PC-9 (cell line): ENCODE measurements at regions not wholly inside any gene's neighbourhood (a gene's known extent, or its start where the extent isn't known, plus 50 kb on each side); places are given as distances from the start of the nearest gene placed in this dataset.

Source experiments
- EZH2 ChIP-seq: fragments of 200-600 bp; sonication (generic); IDR thresholded peaks from 2 replicates; pipeline ENCODE4 v1.8.0; 2017; ENCODE audit warnings: antibody characterized with exemption, low read depth
- TF ChIP-seq, protein P1 (sequence below): fragments of 200-600 bp; sonication (generic); conservative IDR thresholded peaks from 2 replicates; pipeline ENCODE4 v1.6.1; 2017; ENCODE audit warnings: mixed run types, antibody characterized with exemption, mild to moderate bottlenecking, moderate library complexity

DNA sequence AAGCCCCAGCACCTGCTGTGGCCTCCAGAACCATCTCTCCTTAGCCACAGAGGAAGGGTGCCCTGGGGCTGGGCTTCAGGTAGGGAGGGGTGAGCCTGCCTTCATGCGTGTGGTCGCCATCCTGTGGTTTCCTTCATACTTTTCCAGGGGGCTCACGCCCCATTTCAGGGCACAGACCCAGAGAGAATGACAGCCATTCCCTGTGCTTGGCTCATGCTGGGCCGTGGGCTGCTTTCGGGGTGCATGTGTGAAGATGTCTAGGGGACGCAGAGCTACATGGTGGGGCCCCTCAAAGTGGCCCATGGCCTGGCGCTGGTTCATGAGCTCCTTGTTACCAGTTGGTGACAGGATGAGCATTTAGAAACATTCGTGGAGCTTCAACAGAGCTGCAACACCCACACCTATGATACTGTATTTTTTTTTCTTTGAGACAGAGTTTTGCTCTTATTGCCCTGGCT lies 190.3 kb upstream of the SLC24A3 start:
- TF ChIP-seq, protein P1, sequence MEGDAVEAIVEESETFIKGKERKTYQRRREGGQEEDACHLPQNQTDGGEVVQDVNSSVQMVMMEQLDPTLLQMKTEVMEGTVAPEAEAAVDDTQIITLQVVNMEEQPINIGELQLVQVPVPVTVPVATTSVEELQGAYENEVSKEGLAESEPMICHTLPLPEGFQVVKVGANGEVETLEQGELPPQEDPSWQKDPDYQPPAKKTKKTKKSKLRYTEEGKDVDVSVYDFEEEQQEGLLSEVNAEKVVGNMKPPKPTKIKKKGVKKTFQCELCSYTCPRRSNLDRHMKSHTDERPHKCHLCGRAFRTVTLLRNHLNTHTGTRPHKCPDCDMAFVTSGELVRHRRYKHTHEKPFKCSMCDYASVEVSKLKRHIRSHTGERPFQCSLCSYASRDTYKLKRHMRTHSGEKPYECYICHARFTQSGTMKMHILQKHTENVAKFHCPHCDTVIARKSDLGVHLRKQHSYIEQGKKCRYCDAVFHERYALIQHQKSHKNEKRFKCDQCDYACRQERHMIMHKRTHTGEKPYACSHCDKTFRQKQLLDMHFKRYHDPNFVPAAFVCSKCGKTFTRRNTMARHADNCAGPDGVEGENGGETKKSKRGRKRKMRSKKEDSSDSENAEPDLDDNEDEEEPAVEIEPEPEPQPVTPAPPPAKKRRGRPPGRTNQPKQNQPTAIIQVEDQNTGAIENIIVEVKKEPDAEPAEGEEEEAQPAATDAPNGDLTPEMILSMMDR, result no peak
- no peak for TF ChIP-seq EZH2
